DND-41 (cell line): ENCODE measurements at regions not wholly inside any gene's neighbourhood (a gene's known extent, or its start where the extent isn't known, plus 50 kb on each side); places are given as distances from the start of the nearest gene placed in this dataset.
"Not testable (repeated sequence)": the region's sequence is repeated elsewhere in the genome, so short reads cannot be mapped to it uniquely, and the experiment has no call there.

ENCODE experiments used
- ATAC-seq: fragments of 200-7000 bp; cut with Tn5 transposase; 3 replicates; pipeline ENCODE4 v1.9.1; 2021; ENCODE audit warnings: low read depth; ENCODE audit not compliant: insufficient read depth
- DNase-seq: peaks from one replicate; pipeline ENCODE4 v3.0.0-alpha.2; 2020
- H2AFZ ChIP-seq: 2 replicates; pipeline ENCODE4 v1.6.0; 2012; ENCODE audit warnings: low read depth, low read length
- H3K27ac ChIP-seq: 2 replicates; pipeline ENCODE4 v1.5.1; 2012; ENCODE audit warnings: low read length, inconsistent platforms
- H3K27me3 ChIP-seq: fragments of 200-600 bp; sonication (generic); 2 replicates; pipeline ENCODE4 v1.6.0; 2012; ENCODE audit warnings: low read length, mild to moderate bottlenecking, inconsistent platforms; ENCODE audit not compliant: insufficient read depth, poor library complexity
- H3K36me3 ChIP-seq: 2 replicates; pipeline ENCODE4 v1.5.1; 2012; ENCODE audit warnings: low read length, inconsistent platforms; ENCODE audit not compliant: insufficient read depth
- H3K4me1 ChIP-seq: 2 replicates; pipeline ENCODE4 v1.5.1; 2012; ENCODE audit warnings: mild to moderate bottlenecking, low read length; ENCODE audit not compliant: insufficient read depth
- H3K4me2 ChIP-seq: 2 replicates; pipeline ENCODE4 v1.6.0; 2012; ENCODE audit warnings: mild to moderate bottlenecking, moderate library complexity, low read length, inconsistent platforms; ENCODE audit not compliant: insufficient read depth
- H3K4me3 ChIP-seq, 2 experiments: fragments of 200-600 bp in 1 of 2; shearing (Covaris generic) in 1 of 2; 2 replicates each; pipeline ENCODE4 v1.5.1; 2012 to 2016; ENCODE audit warnings: inconsistent platforms in 2 of 2, low read length in 2 of 2, mild to moderate bottlenecking in 2 of 2, low read depth in 1 of 2, moderate library complexity in 1 of 2
- H3K79me2 ChIP-seq: 2 replicates; pipeline ENCODE4 v1.6.0; 2012; ENCODE audit warnings: low read length, inconsistent platforms; ENCODE audit not compliant: insufficient read depth
- H3K9ac ChIP-seq: 2 replicates; pipeline ENCODE4 v1.6.0; 2012; ENCODE audit warnings: low read depth, mild to moderate bottlenecking, inconsistent platforms, low read length, moderate library complexity
- H3K9me3 ChIP-seq: 2 replicates; pipeline ENCODE4 v1.5.1; 2012; ENCODE audit warnings: low read length, moderate library complexity, mild to moderate bottlenecking, inconsistent platforms; ENCODE audit not compliant: insufficient read depth, severe bottlenecking
- H4K20me1 ChIP-seq: 2 replicates; pipeline ENCODE4 v1.6.0; 2012; ENCODE audit warnings: low read length; ENCODE audit not compliant: insufficient read depth
- EZH2 ChIP-seq: IDR thresholded peaks from 3 replicates; pipeline ENCODE4 v1.6.1; 2012; ENCODE audit warnings: borderline replicate concordance, low read depth, mild to moderate bottlenecking, moderate library complexity, low read length, inconsistent platforms; ENCODE audit not compliant: severe bottlenecking
- TF ChIP-seq, protein P1 (sequence below): IDR thresholded peaks from 2 replicates; pipeline ENCODE4 v1.5.1; 2012; ENCODE audit warnings: borderline replicate concordance, low read length, moderate library complexity, mild to moderate bottlenecking; ENCODE audit not compliant: poor library complexity, severe bottlenecking; ENCODE audit errors: extremely low read depth

DNA sequence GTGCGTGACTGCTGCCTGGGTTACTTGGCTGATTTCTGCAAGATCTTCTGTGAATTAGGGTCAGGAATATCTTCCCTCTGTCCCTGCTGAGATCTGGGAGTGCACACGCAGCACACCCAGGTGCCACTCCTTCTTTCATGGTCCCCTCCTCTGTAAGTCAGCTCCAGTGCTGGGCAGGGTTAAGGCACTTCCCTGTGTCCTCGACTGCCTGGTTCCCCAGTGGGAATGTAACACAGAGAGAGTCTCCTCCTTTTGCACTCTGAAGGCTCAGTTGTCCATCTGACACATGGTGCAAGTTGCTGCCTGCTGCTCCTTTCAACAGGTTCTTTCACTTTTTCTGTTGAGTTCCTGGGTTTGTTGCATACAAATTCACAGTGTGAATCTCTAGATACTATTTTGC lies 421.2 kb upstream of the NDN start:
- not testable (repeated sequence) for ATAC-seq, H3K4me1 ChIP-seq, H3K36me3 ChIP-seq, H3K27ac ChIP-seq, H3K27me3 ChIP-seq, H4K20me1 ChIP-seq, H3K9me3 ChIP-seq, DNase-seq, H3K4me3 ChIP-seq, H3K4me2 ChIP-seq, H3K79me2 ChIP-seq, H3K9ac ChIP-seq
- H2AFZ ChIP-seq = 0 out of 2 replicates have a peak overlapping the region, but pooled peaks have one; percentile 16

DNA sequence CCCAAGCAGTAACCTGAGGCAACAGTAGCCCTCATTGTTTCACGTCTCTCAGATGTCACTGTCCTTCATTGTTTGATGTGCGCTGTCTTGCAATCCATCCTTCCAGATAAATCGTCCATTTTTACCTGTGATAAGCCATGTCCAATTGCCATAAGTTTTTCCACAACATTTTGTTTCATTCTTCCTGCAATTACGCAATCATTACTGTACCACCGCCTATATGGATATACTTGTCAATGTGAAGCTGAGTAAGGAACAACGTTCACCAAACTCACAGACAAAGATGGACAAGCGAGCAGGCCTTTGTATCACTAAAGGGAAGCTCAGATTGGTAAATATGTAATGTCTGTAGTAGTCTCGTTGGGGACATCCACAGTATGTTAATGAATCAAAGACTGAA lies 452.5 kb upstream of the NDN start:
- not testable (repeated sequence) for H3K27ac ChIP-seq, DNase-seq, H3K9me3 ChIP-seq, H3K4me3 ChIP-seq, H4K20me1 ChIP-seq, H3K4me1 ChIP-seq, ATAC-seq, H3K27me3 ChIP-seq, H3K79me2 ChIP-seq, H3K4me2 ChIP-seq, H2AFZ ChIP-seq, H3K36me3 ChIP-seq, H3K9ac ChIP-seq

DNA sequence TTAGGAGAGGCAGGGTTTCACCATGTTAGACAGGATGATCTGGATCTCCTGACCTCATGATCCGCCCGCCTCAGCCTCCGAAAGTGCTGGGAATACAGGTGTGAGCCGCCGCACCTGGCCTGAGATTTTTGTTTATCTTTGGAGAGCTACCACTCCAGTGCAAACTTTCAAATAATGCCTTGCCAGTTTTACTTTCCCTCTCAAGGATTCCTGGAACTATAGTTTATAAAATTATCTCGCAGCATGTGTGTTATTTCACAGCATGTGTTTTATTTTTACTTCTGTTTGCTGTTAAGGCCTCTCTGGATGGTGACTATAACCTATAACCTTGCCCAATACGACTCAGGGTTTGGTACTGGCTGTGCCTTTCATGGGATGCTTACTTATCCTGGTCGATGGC lies 458.0 kb upstream of the NDN start:
- H3K27me3 ChIP-seq, H2AFZ ChIP-seq, H3K36me3 ChIP-seq, H3K4me1 ChIP-seq, H3K4me2 ChIP-seq, H3K27ac ChIP-seq, H3K9me3 ChIP-seq, DNase-seq, ATAC-seq, H3K4me3 ChIP-seq, H3K79me2 ChIP-seq, H3K9ac ChIP-seq, H4K20me1 ChIP-seq: not testable (repeated sequence)

DNA sequence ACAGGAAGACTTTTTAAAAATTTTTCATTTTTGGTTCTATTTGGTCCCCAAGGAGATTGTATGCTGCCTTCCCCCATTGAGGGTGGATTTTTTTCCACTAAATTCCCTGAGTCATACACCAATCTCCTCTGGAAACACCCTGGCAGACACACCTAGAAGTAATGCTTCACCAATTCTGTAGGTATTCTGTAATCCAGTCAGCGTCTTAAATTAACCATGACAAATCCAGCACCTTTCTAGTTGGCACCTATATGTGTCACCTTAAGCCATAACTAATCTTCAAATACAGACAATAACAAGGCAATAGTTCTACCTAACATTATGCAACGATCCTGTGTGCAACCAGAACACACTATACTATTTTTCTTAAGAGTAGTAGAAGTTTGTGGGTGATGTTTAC lies 459.1 kb upstream of the NDN start:
- TF ChIP-seq, protein P1, sequence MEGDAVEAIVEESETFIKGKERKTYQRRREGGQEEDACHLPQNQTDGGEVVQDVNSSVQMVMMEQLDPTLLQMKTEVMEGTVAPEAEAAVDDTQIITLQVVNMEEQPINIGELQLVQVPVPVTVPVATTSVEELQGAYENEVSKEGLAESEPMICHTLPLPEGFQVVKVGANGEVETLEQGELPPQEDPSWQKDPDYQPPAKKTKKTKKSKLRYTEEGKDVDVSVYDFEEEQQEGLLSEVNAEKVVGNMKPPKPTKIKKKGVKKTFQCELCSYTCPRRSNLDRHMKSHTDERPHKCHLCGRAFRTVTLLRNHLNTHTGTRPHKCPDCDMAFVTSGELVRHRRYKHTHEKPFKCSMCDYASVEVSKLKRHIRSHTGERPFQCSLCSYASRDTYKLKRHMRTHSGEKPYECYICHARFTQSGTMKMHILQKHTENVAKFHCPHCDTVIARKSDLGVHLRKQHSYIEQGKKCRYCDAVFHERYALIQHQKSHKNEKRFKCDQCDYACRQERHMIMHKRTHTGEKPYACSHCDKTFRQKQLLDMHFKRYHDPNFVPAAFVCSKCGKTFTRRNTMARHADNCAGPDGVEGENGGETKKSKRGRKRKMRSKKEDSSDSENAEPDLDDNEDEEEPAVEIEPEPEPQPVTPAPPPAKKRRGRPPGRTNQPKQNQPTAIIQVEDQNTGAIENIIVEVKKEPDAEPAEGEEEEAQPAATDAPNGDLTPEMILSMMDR = no peak
- no peak for TF ChIP-seq EZH2
- H3K4me2 ChIP-seq = no peak overlapping the region
- no peak for DNase-seq
- H3K4me1 ChIP-seq = no peaks in the 10 kb centered on the region
- no peak overlapping the region for H2AFZ ChIP-seq
- no peaks in the 10 kb centered on the region for H3K27me3 ChIP-seq
- H4K20me1 ChIP-seq = no peaks in the 10 kb centered on the region
- H3K27ac ChIP-seq = no peak overlapping the region
- no peaks in the 10 kb centered on the region for H3K79me2 ChIP-seq
- H3K9ac ChIP-seq = no peak overlapping the region
- no peak overlapping the region for H3K4me3 ChIP-seq
- no peaks in the 10 kb centered on the region for H3K9me3 ChIP-seq
- no peaks in the 10 kb centered on the region for H3K36me3 ChIP-seq
- ATAC-seq = no peak

DNA sequence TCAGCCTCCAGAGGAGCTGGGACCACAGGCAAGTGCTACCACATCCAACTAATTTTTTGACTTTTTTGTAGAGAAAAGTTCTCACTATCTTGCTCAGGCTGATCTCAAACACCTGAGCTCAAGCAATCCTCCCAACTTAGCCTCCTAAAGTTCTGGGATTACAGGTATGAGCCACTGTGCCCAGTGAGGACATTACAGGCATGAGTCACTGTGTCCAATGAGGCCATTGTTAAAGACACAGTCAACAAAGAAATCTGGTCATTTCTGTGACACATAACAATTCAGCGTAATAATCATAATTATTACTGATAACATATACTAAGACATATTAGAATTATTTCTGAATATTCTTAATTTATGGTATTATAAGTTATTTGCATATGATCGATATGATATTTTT lies 463.4 kb upstream of the NDN start:
- Histone ChIP-seq H2AFZ (no peak overlapping the region), H3K27ac (no peak overlapping the region), H3K79me2 (no peaks in the 10 kb centered on the region), H3K4me2 (no peak overlapping the region), H3K4me1 (no peaks in the 10 kb centered on the region), H3K4me3 (no peak overlapping the region), H3K9me3 (no peaks in the 10 kb centered on the region), H3K9ac (no peak overlapping the region), H3K27me3 (no peaks in the 10 kb centered on the region), H4K20me1 (no peaks in the 10 kb centered on the region), H3K36me3 (no peaks in the 10 kb centered on the region)
- ATAC-seq = no peak
- no peak for DNase-seq
- TF ChIP-seq, protein P1 = no peak
- TF ChIP-seq EZH2 = no peak

DNA sequence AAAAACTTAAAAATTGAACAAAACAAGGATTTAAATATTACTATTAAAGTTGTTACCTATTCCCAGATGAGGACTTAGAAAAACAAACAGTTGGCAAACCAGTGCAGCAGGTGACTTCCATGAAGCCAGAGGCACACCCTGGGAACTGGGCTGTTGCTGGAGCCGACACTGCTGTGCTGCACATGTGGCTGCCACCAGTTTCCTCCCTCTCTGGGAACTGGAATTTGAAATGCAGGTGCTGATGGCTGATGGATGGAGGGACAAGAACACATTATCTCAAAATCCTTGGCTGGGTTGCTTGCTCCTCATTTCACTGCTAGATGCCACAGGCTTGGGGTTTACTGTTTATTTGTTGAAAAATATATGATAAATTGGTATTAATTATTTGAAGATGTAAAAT lies 471.2 kb upstream of the NDN start:
- H3K36me3 ChIP-seq, H3K27ac ChIP-seq, H3K4me3 ChIP-seq, DNase-seq, H3K9ac ChIP-seq, H3K9me3 ChIP-seq, H3K4me2 ChIP-seq, ATAC-seq, H3K79me2 ChIP-seq, H3K4me1 ChIP-seq, H2AFZ ChIP-seq, H3K27me3 ChIP-seq, H4K20me1 ChIP-seq: not testable (repeated sequence)

DNA sequence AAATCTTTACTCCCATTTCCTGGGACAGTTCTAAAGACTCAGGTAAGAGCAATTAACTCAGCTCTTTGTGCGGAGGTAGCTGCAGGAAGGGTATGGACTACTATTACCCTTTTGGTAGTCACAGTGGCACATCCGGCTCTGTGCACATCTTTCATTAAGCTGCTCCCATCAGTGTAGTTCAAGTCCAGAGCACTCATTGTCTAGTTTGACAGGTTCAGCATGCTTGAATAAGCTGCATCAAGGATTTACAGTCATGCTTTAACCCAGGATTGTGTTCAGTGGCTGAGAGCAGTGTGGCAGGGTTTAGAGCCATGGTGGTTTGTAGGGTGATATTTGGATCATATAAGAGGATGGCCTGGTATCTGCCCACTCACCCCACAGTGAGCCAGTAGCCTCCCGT lies 478.4 kb upstream of the NDN start:
- not testable (repeated sequence) for H2AFZ ChIP-seq, H3K36me3 ChIP-seq, H3K4me3 ChIP-seq, H3K9me3 ChIP-seq, H3K27me3 ChIP-seq, H3K9ac ChIP-seq, H4K20me1 ChIP-seq, ATAC-seq, H3K27ac ChIP-seq, DNase-seq, H3K4me1 ChIP-seq, H3K79me2 ChIP-seq, H3K4me2 ChIP-seq
